ENCODE measurements at regions not wholly inside any gene's neighbourhood (a gene's known extent, or its start where the extent isn't known, plus 50 kb on each side); places are given as distances from the start of the nearest gene placed in this dataset.

DNA sequence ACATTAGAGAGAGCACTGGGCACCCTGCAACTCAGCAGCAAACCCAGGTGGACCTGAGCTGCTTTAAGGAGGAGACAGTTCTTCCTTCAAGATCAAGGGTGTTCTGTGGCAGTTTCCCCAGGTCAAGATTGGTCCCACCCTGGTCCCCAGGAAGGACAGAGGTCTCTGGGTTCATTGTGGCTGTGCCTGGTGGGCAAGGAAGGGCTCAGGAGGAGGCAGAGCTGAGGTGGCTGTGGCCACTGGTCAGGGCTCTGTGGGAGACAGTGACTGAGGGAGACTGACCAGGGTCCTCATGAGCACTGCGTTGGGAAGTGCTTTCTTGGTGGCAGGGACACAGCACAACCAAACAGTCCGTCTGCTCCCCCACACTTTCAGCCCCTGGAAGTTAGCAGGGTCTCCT is 141.3 kb downstream of the FCRL5 start:
- TF ChIP-seq, protein P1, sequence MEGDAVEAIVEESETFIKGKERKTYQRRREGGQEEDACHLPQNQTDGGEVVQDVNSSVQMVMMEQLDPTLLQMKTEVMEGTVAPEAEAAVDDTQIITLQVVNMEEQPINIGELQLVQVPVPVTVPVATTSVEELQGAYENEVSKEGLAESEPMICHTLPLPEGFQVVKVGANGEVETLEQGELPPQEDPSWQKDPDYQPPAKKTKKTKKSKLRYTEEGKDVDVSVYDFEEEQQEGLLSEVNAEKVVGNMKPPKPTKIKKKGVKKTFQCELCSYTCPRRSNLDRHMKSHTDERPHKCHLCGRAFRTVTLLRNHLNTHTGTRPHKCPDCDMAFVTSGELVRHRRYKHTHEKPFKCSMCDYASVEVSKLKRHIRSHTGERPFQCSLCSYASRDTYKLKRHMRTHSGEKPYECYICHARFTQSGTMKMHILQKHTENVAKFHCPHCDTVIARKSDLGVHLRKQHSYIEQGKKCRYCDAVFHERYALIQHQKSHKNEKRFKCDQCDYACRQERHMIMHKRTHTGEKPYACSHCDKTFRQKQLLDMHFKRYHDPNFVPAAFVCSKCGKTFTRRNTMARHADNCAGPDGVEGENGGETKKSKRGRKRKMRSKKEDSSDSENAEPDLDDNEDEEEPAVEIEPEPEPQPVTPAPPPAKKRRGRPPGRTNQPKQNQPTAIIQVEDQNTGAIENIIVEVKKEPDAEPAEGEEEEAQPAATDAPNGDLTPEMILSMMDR (IDR thresholded peaks at IDR 0.05 in 2 of 3, conservative IDR thresholded peaks at IDR 0.05 in 1 of 3; ENCODE audit: borderline replicate concordance in 1 of 3, insufficient read depth in 1 of 3, low read depth in 2 of 3, low read length in 2 of 3), result no peak
- TF ChIP-seq EGR1 (IDR thresholded peaks at IDR 0.05; ENCODE audit: low read depth) (no peak), ZNF274 (IDR thresholded peaks at IDR 0.05; ENCODE audit: low read depth, low read length) (no peak), FOSL1 (IDR thresholded peaks at IDR 0.05; ENCODE audit: low read depth) (no peak), EZH2phosphoT487 (IDR thresholded peaks at IDR 0.05; ENCODE audit: borderline replicate concordance) (no peak)
- TF ChIP-seq, protein P2, sequence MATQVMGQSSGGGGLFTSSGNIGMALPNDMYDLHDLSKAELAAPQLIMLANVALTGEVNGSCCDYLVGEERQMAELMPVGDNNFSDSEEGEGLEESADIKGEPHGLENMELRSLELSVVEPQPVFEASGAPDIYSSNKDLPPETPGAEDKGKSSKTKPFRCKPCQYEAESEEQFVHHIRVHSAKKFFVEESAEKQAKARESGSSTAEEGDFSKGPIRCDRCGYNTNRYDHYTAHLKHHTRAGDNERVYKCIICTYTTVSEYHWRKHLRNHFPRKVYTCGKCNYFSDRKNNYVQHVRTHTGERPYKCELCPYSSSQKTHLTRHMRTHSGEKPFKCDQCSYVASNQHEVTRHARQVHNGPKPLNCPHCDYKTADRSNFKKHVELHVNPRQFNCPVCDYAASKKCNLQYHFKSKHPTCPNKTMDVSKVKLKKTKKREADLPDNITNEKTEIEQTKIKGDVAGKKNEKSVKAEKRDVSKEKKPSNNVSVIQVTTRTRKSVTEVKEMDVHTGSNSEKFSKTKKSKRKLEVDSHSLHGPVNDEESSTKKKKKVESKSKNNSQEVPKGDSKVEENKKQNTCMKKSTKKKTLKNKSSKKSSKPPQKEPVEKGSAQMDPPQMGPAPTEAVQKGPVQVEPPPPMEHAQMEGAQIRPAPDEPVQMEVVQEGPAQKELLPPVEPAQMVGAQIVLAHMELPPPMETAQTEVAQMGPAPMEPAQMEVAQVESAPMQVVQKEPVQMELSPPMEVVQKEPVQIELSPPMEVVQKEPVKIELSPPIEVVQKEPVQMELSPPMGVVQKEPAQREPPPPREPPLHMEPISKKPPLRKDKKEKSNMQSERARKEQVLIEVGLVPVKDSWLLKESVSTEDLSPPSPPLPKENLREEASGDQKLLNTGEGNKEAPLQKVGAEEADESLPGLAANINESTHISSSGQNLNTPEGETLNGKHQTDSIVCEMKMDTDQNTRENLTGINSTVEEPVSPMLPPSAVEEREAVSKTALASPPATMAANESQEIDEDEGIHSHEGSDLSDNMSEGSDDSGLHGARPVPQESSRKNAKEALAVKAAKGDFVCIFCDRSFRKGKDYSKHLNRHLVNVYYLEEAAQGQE (IDR thresholded peaks at IDR 0.05; ENCODE audit: low read depth), result no peak
